ENCODE measurements at regions not wholly inside any gene's neighbourhood (a gene's known extent, or its start where the extent isn't known, plus 50 kb on each side); places are given as distances from the start of the nearest gene placed in this dataset.

GRCh38 chr10:111432588-111432987 lies 355.8 kb downstream of the ADRA2A start:
- Mint-ChIP-seq H3K27ac (ENCODE audit: unreplicated experiment) (no peak overlapping the region), H3K4me3 (no peak overlapping the region), H3K9me3 (no peaks in the 10 kb centered on the region), H3K27me3 (ENCODE audit: low read depth) (no peaks in the 10 kb centered on the region), H3K36me3 (ENCODE audit: low read depth) (no peaks in the 10 kb centered on the region), H3K4me1 (no peaks in the 10 kb centered on the region)
- TF ChIP-seq, protein P1, sequence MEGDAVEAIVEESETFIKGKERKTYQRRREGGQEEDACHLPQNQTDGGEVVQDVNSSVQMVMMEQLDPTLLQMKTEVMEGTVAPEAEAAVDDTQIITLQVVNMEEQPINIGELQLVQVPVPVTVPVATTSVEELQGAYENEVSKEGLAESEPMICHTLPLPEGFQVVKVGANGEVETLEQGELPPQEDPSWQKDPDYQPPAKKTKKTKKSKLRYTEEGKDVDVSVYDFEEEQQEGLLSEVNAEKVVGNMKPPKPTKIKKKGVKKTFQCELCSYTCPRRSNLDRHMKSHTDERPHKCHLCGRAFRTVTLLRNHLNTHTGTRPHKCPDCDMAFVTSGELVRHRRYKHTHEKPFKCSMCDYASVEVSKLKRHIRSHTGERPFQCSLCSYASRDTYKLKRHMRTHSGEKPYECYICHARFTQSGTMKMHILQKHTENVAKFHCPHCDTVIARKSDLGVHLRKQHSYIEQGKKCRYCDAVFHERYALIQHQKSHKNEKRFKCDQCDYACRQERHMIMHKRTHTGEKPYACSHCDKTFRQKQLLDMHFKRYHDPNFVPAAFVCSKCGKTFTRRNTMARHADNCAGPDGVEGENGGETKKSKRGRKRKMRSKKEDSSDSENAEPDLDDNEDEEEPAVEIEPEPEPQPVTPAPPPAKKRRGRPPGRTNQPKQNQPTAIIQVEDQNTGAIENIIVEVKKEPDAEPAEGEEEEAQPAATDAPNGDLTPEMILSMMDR (conservative IDR thresholded peaks at IDR 0.05) = no peak
- no peak for DNase-seq (ENCODE audit: low read depth, low spot score)

DNA sequence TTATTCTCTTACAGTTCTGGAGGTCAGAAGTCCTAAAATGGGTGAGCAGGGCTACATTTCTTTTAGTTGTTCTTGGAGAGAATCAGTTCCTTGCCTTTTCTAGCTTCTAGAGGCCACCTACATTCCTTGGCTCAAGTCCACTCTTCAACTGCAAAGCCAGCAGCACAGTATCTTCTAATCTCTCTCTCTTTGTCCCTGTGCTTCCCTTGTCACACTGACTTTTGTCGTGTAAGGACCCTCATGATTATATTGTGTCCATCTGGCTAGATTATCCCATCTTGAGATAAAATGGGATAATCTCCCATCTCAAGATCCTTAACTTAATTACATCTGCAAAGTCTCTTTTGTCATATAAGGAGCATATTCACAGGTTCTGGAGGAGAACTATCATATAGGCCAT lies 359.0 kb downstream of the ADRA2A start:
- Mint-ChIP-seq H3K4me1 (no peaks in the 10 kb centered on the region), H3K9me3 (no peaks in the 10 kb centered on the region), H3K4me3 (no peak overlapping the region), H3K36me3 (ENCODE audit: low read depth) (no peaks in the 10 kb centered on the region), H3K27ac (ENCODE audit: unreplicated experiment) (no peak overlapping the region), H3K27me3 (ENCODE audit: low read depth) (peaks cover 12% of the 10 kb centered on the region)
- no peak for DNase-seq (ENCODE audit: low read depth, low spot score)
- TF ChIP-seq, protein P1 (conservative IDR thresholded peaks at IDR 0.05) = no peak

GRCh38 chr10:111439034-111439842 lies 362.4 kb downstream of the ADRA2A start:
- TF ChIP-seq, protein P1 (conservative IDR thresholded peaks at IDR 0.05) = no peak
- no peak overlapping the region for H3K27ac Mint-ChIP-seq (ENCODE audit: unreplicated experiment)
- DNase-seq (ENCODE audit: low read depth, low spot score) = no peak
- H3K36me3 Mint-ChIP-seq (ENCODE audit: low read depth) = no peaks in the 10 kb centered on the region
- H3K9me3 Mint-ChIP-seq = no peaks in the 10 kb centered on the region
- no peak overlapping the region for H3K4me3 Mint-ChIP-seq
- no peaks in the 10 kb centered on the region for H3K4me1 Mint-ChIP-seq
- peaks cover 15% of the 10 kb centered on the region for H3K27me3 Mint-ChIP-seq (ENCODE audit: low read depth)

- no peak overlapping the region for H3K27ac Mint-ChIP-seq (ENCODE audit: unreplicated experiment)
- TF ChIP-seq, protein P1 (conservative IDR thresholded peaks at IDR 0.05) = no peak
- H3K27me3 Mint-ChIP-seq (ENCODE audit: low read depth) = peaks cover 15% of the 10 kb centered on the region
- no peak for DNase-seq (ENCODE audit: low read depth, low spot score)
- H3K4me3 Mint-ChIP-seq = no peak overlapping the region
- H3K4me1 Mint-ChIP-seq = no peaks in the 10 kb centered on the region
- no peaks in the 10 kb centered on the region for H3K36me3 Mint-ChIP-seq (ENCODE audit: low read depth)
- no peaks in the 10 kb centered on the region for H3K9me3 Mint-ChIP-seq
Measured at GRCh38 chr10:111440501-111440900, 363.7 kb downstream of the ADRA2A start.

- DNase-seq (ENCODE audit: low read depth, low spot score) = no peak
- Mint-ChIP-seq H3K4me3 (no peak overlapping the region), H3K27ac (ENCODE audit: unreplicated experiment) (no peak overlapping the region), H3K9me3 (no peaks in the 10 kb centered on the region), H3K36me3 (ENCODE audit: low read depth) (no peaks in the 10 kb centered on the region), H3K27me3 (ENCODE audit: low read depth) (peaks cover 40% of the 10 kb centered on the region), H3K4me1 (no peaks in the 10 kb centered on the region)
- TF ChIP-seq, protein P1 (conservative IDR thresholded peaks at IDR 0.05) = no peak
Measured at GRCh38 chr10:111445667-111446066, 368.8 kb downstream of the ADRA2A start.

All from neural crest cell (in vitro differentiated cells).